ENCODE measurements at regions not wholly inside any gene's neighbourhood (a gene's known extent, or its start where the extent isn't known, plus 50 kb on each side); places are given as distances from the start of the nearest gene placed in this dataset.

GRCh38 chr7:50866343-50867033 is 83.8 kb upstream of the GRB10 start:
- H3K27ac ChIP-seq, result no peak overlapping the region

GRCh38 chr7:50865450-50865849 is 82.8 kb upstream of the GRB10 start:
- Histone ChIP-seq H3K27me3 (ENCODE audit: insufficient read depth, low read depth) (no peaks in the 10 kb centered on the region), H2AFZ (ENCODE audit: low read depth) (no peak overlapping the region), H3K4me2 (no peak overlapping the region), H3K9ac (no peak overlapping the region), H4K20me1 (ENCODE audit: insufficient read depth) (no peaks in the 10 kb centered on the region), H3K4me1 (ENCODE audit: low read depth, poor library complexity, severe bottlenecking) (no peaks in the 10 kb centered on the region), H3K79me2 (ENCODE audit: insufficient read depth, low read depth) (no peaks in the 10 kb centered on the region), H3K27ac (no peak overlapping the region), H3K4me3 (IDR thresholded peaks at IDR 0.05; ENCODE audit: insufficient read depth, low read depth, low read length) (no peak overlapping the region), H3K36me3 (ENCODE audit: insufficient read depth) (no peaks in the 10 kb centered on the region)
- no peak for TF ChIP-seq CTCF (conservative IDR thresholded peaks at IDR 0.05; ENCODE audit: low read depth, low read length)

More at GRCh38 chr7:50866343-50867033, 83.8 kb upstream of the GRB10 start:
- TF ChIP-seq CTCF (conservative IDR thresholded peaks at IDR 0.05; ENCODE audit: low read depth, low read length), result no peak
- Histone ChIP-seq H2AFZ (ENCODE audit: low read depth) (no peak overlapping the region), H3K4me3 (IDR thresholded peaks at IDR 0.05; ENCODE audit: insufficient read depth, low read depth, low read length) (no peak overlapping the region), H3K27me3 (ENCODE audit: insufficient read depth, low read depth) (no peaks in the 10 kb centered on the region), H4K20me1 (ENCODE audit: insufficient read depth) (no peaks in the 10 kb centered on the region), H3K9ac (no peak overlapping the region), H3K4me1 (ENCODE audit: low read depth, poor library complexity, severe bottlenecking) (no peaks in the 10 kb centered on the region), H3K79me2 (ENCODE audit: insufficient read depth, low read depth) (no peaks in the 10 kb centered on the region), H3K36me3 (ENCODE audit: insufficient read depth) (no peaks in the 10 kb centered on the region), H3K4me2 (no peak overlapping the region)

GRCh38 chr7:50864694-50865093 is 82.0 kb upstream of the GRB10 start:
- no peak overlapping the region for H3K4me3 ChIP-seq (IDR thresholded peaks at IDR 0.05; ENCODE audit: insufficient read depth, low read depth, low read length)
- H3K9ac ChIP-seq, result no peak overlapping the region
- no peak overlapping the region for H3K27ac ChIP-seq
- H4K20me1 ChIP-seq (ENCODE audit: insufficient read depth), result no peaks in the 10 kb centered on the region
- no peak overlapping the region for H3K4me2 ChIP-seq
- H3K27me3 ChIP-seq (ENCODE audit: insufficient read depth, low read depth), result no peaks in the 10 kb centered on the region
- H2AFZ ChIP-seq (ENCODE audit: low read depth), result no peak overlapping the region
- no peaks in the 10 kb centered on the region for H3K79me2 ChIP-seq (ENCODE audit: insufficient read depth, low read depth)
- no peaks in the 10 kb centered on the region for H3K4me1 ChIP-seq (ENCODE audit: low read depth, poor library complexity, severe bottlenecking)
- no peak for TF ChIP-seq CTCF (conservative IDR thresholded peaks at IDR 0.05; ENCODE audit: low read depth, low read length)
- H3K36me3 ChIP-seq (ENCODE audit: insufficient read depth), result no peaks in the 10 kb centered on the region

GRCh38 chr7:50863053-50863452 is 80.4 kb upstream of the GRB10 start:
- Histone ChIP-seq H3K4me2 (no peak overlapping the region), H2AFZ (ENCODE audit: low read depth) (no peak overlapping the region), H3K27me3 (ENCODE audit: insufficient read depth, low read depth) (no peaks in the 10 kb centered on the region), H4K20me1 (ENCODE audit: insufficient read depth) (no peaks in the 10 kb centered on the region), H3K9ac (no peak overlapping the region), H3K4me3 (IDR thresholded peaks at IDR 0.05; ENCODE audit: insufficient read depth, low read depth, low read length) (no peak overlapping the region), H3K27ac (no peak overlapping the region), H3K36me3 (ENCODE audit: insufficient read depth) (no peaks in the 10 kb centered on the region), H3K4me1 (ENCODE audit: low read depth, poor library complexity, severe bottlenecking) (no peaks in the 10 kb centered on the region), H3K79me2 (ENCODE audit: insufficient read depth, low read depth) (no peaks in the 10 kb centered on the region)
- TF ChIP-seq CTCF (conservative IDR thresholded peaks at IDR 0.05; ENCODE audit: low read depth, low read length), result no peak
